Neural cell (in vitro differentiated cells): ENCODE measurements at regions not wholly inside any gene's neighbourhood (a gene's known extent, or its start where the extent isn't known, plus 50 kb on each side); places are given as distances from the start of the nearest gene placed in this dataset.

Experiments used
- POLR2AphosphoS5 ChIP-seq: IDR thresholded peaks from 2 replicates; pipeline ENCODE4 v1.6.1; 2012
- TF ChIP-seq, protein P1 (sequence below): fragments of 450-650 bp; IDR thresholded peaks from 2 replicates; pipeline ENCODE4 v1.5.1; 2014; ENCODE audit warnings: antibody characterized with exemption, mild to moderate bottlenecking, moderate library complexity; ENCODE audit not compliant: poor library complexity, severe bottlenecking

DNA sequence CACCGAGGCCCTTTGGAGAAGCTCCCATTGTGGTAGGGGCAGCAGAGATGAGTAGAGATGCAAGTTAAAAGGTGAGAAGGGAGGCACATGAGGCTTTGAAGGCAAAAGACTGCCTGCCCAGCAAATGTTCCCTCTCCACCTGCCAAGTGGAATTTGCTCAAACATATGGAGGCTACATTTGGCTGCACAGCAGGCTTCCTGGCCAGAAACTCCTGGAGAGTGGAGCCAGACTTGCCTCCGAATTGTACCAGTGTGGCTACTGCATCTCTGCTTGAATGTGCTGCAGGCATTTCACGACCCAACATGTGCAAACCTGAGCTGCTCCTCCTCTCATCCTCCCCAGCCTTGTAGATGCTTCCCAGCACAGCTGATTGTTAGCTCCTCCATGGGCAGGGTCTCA is 229.2 kb downstream of the ZNF621 start:
- TF ChIP-seq, protein P1, sequence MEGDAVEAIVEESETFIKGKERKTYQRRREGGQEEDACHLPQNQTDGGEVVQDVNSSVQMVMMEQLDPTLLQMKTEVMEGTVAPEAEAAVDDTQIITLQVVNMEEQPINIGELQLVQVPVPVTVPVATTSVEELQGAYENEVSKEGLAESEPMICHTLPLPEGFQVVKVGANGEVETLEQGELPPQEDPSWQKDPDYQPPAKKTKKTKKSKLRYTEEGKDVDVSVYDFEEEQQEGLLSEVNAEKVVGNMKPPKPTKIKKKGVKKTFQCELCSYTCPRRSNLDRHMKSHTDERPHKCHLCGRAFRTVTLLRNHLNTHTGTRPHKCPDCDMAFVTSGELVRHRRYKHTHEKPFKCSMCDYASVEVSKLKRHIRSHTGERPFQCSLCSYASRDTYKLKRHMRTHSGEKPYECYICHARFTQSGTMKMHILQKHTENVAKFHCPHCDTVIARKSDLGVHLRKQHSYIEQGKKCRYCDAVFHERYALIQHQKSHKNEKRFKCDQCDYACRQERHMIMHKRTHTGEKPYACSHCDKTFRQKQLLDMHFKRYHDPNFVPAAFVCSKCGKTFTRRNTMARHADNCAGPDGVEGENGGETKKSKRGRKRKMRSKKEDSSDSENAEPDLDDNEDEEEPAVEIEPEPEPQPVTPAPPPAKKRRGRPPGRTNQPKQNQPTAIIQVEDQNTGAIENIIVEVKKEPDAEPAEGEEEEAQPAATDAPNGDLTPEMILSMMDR = no peak
- TF ChIP-seq POLR2AphosphoS5 = no peak
